GM21390 (cell line): ENCODE measurements at regions not wholly inside any gene's neighbourhood (a gene's known extent, or its start where the extent isn't known, plus 50 kb on each side); places are given as distances from the start of the nearest gene placed in this dataset.

Experiments used
- ATAC-seq: cut with Tn5 transposase; IDR thresholded peaks from one replicate; pipeline ENCODE4 v1.9.1; 2021; ENCODE audit not compliant: unreplicated experiment

GRCh38 chr6:122098201-122098678 lies 301.2 kb upstream of the HSF2 start:
- no peak for ATAC-seq

- no peak for ATAC-seq
Measured at GRCh38 chr6:122102026-122102425, 297.4 kb upstream of the HSF2 start.

GRCh38 chr6:122107256-122107852 lies 292.1 kb upstream of the HSF2 start:
- no peak for ATAC-seq

DNA sequence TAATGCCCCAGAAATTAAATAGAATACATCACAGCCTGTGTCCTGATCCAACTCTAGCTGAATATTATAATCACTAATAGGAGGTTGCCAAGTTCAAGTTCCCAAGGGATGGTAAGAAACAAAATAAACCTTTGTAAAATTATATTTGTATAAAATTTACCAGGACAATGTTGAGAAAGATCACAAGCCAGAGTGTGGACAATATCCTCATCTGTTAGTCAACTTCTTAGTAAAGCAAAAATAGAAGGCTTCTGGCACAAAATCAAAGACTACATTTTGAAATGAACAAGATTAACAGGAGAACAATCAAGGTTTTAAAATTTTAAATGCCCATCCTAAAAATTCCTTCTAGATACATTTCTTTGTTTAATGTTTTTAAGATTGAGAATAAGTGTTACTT lies 290.4 kb upstream of the HSF2 start:
- no peak for ATAC-seq

DNA sequence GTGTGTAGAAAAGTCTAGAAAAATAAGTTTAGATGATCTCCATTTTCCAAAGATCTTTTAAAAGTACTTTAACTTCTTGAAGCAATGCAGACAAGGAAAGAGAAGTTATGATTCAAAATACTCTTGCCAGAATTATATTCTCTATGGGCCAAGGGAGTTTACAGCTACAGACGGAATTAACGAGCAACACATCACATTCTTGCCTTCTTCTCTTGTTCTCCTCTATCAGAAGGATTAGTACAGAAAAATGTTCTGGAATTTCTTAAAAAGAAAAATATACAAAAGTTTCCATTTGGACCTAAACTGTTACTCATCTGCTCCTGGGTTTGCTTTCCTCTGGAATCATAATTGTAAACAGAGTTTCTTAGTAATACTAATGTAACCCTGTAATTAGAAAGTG lies 284.7 kb upstream of the HSF2 start:
- ATAC-seq = no peak

DNA sequence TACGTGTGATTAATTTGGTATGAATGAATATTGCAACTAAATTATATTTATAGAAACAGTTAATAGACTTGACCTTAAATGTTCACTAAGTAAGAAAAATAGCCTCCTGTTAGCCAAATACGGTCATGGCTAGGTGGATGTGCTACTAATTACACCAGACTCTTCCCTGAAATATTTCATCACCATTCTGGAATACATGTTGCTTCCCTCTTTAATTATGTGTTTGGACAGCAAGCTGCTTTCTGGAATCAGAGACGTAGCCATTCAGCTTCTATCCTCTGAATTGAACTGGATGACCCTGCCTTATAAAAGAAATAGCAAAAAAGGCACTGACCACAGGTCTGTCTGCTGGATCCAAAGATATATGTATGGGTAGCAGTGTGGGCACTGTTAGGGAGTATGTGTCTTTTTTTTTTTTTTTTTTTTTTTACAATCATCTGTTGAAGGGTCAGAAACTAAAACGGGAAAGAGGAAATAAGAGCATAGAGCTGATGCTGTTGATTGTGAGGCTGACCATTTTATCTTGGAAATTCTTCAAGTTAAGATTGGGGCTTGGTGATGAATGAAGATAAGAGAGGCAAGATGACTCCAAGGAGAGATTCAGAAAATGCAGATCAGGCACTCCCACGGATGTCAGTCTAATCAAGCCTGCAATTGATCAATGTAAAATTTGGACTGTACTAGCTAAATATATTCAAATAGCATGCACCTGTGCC lies 283.2 kb upstream of the HSF2 start:
- ATAC-seq = no peak

GRCh38 chr6:122116835-122117627 lies 282.4 kb upstream of the HSF2 start:
- no peak for ATAC-seq

- ATAC-seq = no peak
Measured at GRCh38 chr6:122118945-122119506, 280.4 kb upstream of the HSF2 start.

- no peak for ATAC-seq
Measured at GRCh38 chr6:122122202-122122601, 277.2 kb upstream of the HSF2 start.

DNA sequence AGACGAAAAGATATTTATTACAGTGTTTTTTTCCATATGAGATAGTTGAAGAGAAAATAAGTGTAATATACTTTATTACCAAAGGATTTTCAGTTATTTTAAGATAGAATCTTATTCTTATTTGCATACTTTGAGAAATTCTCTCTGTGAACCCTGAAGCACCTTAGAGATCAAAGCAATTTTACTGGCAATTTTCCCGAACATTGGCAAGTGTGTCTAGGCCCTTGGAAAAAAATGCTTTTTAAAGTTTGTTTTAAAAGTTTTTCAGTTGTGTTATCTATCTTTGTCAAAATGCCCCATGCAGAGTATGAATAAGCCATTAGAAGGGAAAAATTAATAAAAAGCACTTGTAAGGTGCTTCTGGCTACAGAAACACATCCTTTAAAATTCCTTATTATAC lies 276.8 kb upstream of the HSF2 start:
- no peak for ATAC-seq

DNA sequence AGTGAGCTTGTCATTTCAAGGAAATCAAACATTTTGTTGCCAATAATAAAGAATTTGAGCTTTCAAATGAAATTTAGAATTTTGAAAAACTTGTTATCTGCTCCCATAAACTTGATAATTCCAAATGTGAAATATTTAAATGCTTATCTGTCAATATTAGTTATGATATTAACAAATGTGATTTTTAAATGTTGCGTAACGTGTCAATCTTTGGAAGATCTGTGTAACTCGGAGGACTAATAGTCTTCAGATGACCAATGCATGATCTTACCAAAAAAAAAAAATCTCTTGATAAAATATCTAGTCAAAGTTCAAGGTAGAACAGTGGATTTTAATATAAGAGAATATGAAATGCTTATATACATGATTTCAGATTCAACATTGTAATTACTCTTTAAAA lies 274.5 kb upstream of the HSF2 start:
- ATAC-seq = no peak

GRCh38 chr6:122126894-122127293 lies 272.6 kb upstream of the HSF2 start:
- ATAC-seq = no peak

GRCh38 chr6:122128445-122128844 lies 271.0 kb upstream of the HSF2 start:
- no peak for ATAC-seq

GRCh38 chr6:122129313-122130025 lies 270.0 kb upstream of the HSF2 start:
- no peak for ATAC-seq

DNA sequence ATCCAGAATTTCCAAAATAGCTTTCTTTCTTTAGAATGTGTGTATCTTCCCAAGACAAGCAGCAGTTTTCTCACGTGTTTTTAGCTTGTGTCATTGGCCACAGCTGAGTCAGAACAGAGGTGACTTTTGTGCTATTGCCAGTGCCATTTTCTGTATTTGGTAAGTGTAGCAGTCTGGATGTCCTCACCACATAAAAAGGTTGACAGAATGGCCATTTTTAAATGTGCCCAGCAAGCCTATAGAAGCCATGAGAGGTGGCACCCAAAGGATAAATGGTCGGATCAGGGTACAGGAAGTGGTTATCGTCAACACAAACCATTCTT lies 269.5 kb upstream of the HSF2 start:
- ATAC-seq = no peak

DNA sequence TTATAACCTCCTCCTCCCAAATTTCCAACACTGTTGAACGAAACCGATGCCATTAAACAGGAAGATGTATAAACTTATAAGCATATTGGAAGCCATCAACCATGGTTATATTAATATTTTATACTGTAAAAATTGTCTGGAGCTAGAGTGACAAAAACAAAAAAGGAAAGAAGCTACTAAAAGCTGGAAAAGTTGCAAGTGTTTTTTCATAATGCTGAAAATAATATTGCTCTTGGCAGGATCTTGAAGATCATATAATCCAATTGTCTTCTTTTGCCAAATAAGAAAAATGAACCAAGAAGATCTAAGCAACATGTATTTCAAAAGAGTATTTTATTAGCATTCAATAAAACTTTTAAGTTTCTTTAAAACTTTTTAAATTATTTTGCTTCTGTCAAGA lies 268.9 kb upstream of the HSF2 start:
- ATAC-seq = no peak

GRCh38 chr6:122136386-122136785 lies 263.1 kb upstream of the HSF2 start:
- no peak for ATAC-seq

- ATAC-seq = no peak
Measured at GRCh38 chr6:122140031-122140430, 259.4 kb upstream of the HSF2 start.

GRCh38 chr6:122141246-122141645 lies 258.2 kb upstream of the HSF2 start:
- no peak for ATAC-seq

DNA sequence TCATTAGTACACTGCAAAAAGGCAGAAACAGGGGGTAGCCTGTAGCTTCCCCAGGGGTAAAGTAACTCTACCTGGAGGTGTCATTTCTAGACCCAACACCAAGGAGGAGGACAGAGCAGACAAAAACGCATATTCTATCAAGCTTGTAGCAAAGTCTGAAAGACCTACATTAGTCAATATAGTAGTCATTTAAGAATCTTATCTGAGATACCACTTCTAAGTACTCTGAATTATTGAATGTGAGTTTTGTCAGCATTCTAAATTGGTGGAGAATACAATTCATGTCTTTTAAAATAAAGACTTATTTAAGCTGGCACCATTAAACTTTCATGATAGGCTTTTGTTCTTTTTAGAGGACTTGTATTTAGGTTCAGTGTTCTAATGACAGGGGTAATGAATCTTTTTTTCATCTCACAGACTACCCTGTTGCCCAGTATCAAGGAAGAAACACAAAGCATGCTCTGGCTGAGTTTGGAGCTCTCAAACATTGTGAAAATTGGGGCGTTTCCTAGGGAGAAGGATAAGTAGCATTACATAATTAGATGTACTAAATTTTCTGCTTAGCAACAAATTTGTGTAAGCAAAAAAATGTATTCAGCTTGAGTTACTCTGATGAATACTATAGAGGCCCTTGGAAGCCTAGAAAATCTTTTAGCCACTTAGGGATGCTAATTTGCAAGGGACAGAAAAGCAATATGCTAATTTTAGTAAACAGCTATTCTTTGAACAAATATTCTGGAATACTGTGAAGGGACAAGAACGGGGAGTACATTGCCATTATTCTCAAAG lies 255.4 kb upstream of the HSF2 start:
- no peak for ATAC-seq
